WTC11 (cell line): ENCODE measurements at regions not wholly inside any gene's neighbourhood (a gene's known extent, or its start where the extent isn't known, plus 50 kb on each side); places are given as distances from the start of the nearest gene placed in this dataset.

Experiments
- ATAC-seq: fragments of 200-7000 bp; cut with Tn5 transposase; 2 replicates; pipeline ENCODE4 v1.10.0; 2021; ENCODE audit warnings: mild to moderate bottlenecking, moderate library complexity
- CTCF ChIA-PET: fragments of 300-600 bp; sonication (Branson Sonifier 250); formaldehyde crosslinking; loops from one replicate; lab custom pipeline; 2021; ENCODE audit warnings: antibody characterized with exemption; lab: Charles Lee
- POLR2A ChIA-PET: fragments of 350-600 bp; sonication (Branson Sonifier 250); formaldehyde crosslinking; loops from one replicate; lab custom pipeline; 2021; ENCODE audit warnings: antibody characterized with exemption; lab: Charles Lee
- DNase-seq: peaks from one replicate; pipeline ENCODE4 v3.0.0; 2021; ENCODE audit warnings: low spot score
- H3K27ac Mint-ChIP-seq: 2 replicates; pipeline ENCODE4 v1.8.0; 2021; ENCODE audit warnings: mixed read lengths
- H3K27me3 Mint-ChIP-seq: 2 replicates; pipeline ENCODE4 v1.8.0; 2021; ENCODE audit warnings: low read depth, mild to moderate bottlenecking, moderate library complexity, mixed read lengths
- H3K36me3 Mint-ChIP-seq: 2 replicates; pipeline ENCODE4 v1.8.0; 2021; ENCODE audit warnings: mixed read lengths
- H3K4me1 Mint-ChIP-seq: 2 replicates; pipeline ENCODE4 v1.8.0; 2022; ENCODE audit warnings: mixed read lengths
- H3K4me3 Mint-ChIP-seq: 2 replicates; pipeline ENCODE4 v1.8.0; 2021; ENCODE audit warnings: mild to moderate bottlenecking, moderate library complexity, mixed read lengths
- H3K9me3 Mint-ChIP-seq: 2 replicates; pipeline ENCODE4 v1.8.0; 2021; ENCODE audit warnings: mixed read lengths
- CBFB ChIP-seq: sonication (generic); formaldehyde crosslinking; IDR thresholded peaks from 2 replicates; pipeline ENCODE4 v1.8.1; 2022; ENCODE audit warnings: mild to moderate bottlenecking, low read depth, missing genetic modification reagents
- CDX4 ChIP-seq: fragments of 250-450 bp; sonication (Bioruptor Pico); IDR thresholded peaks from 2 replicates; pipeline ENCODE4 v1.9.0; 2021; ENCODE audit warnings: moderate library complexity, mild to moderate bottlenecking, inconsistent platforms, borderline replicate concordance
- E2F1 ChIP-seq: sonication (generic); formaldehyde crosslinking; IDR thresholded peaks from 2 replicates; pipeline ENCODE4 v1.8.0; 2022; ENCODE audit warnings: mild to moderate bottlenecking, missing genetic modification reagents
- ESRRA ChIP-seq: sonication (generic); formaldehyde crosslinking; IDR thresholded peaks from 2 replicates; pipeline ENCODE4 v1.8.1; 2022; ENCODE audit warnings: mild to moderate bottlenecking, missing genetic modification reagents, borderline replicate concordance
- GABPB1 ChIP-seq: sonication (generic); formaldehyde crosslinking; IDR thresholded peaks from 2 replicates; pipeline ENCODE4 v1.8.1; 2023; ENCODE audit warnings: mild to moderate bottlenecking, missing genetic modification reagents
- MXD4 ChIP-seq: fragments of 250-450 bp; sonication (Bioruptor Pico); IDR thresholded peaks from 2 replicates; pipeline ENCODE4 v1.8.0; 2021; ENCODE audit warnings: mild to moderate bottlenecking, moderate library complexity, borderline replicate concordance
- PREB ChIP-seq: sonication (generic); formaldehyde crosslinking; IDR thresholded peaks from 2 replicates; pipeline ENCODE4 v1.8.1; 2022; ENCODE audit warnings: mild to moderate bottlenecking, missing genetic modification reagents, moderate library complexity, borderline replicate concordance
- TP53 ChIP-seq: sonication (generic); formaldehyde crosslinking; IDR thresholded peaks from 2 replicates; pipeline ENCODE4 v1.8.1; 2023; ENCODE audit warnings: mild to moderate bottlenecking, missing genetic modification reagents
- USF2 ChIP-seq: sonication (generic); formaldehyde crosslinking; IDR thresholded peaks from 2 replicates; pipeline ENCODE4 v1.8.1; 2023; ENCODE audit warnings: mild to moderate bottlenecking, missing genetic modification reagents, moderate library complexity
- ZBTB21 ChIP-seq: sonication (generic); formaldehyde crosslinking; IDR thresholded peaks from 2 replicates; pipeline ENCODE4 v1.8.1; 2023; ENCODE audit warnings: mild to moderate bottlenecking, missing genetic modification reagents, borderline replicate concordance
- ZNF121 ChIP-seq: sonication (generic); formaldehyde crosslinking; IDR thresholded peaks from 2 replicates; pipeline ENCODE4 v1.8.0; 2023; ENCODE audit warnings: missing genetic modification reagents
- ZNF416 ChIP-seq: fragments of 250-450 bp; sonication (Bioruptor Pico); IDR thresholded peaks from 2 replicates; pipeline ENCODE4 v1.9.0; 2021; ENCODE audit warnings: mild to moderate bottlenecking, inconsistent platforms
- ZNF671 ChIP-seq: fragments of 250-450 bp; sonication (Bioruptor Pico); IDR thresholded peaks from 2 replicates; pipeline ENCODE4 v1.8.0; 2021; ENCODE audit warnings: mild to moderate bottlenecking
- TF ChIP-seq, protein P1 (sequence below): fragments of 250-450 bp; sonication (Bioruptor Pico); IDR thresholded peaks from 2 replicates; pipeline ENCODE4 v2.1.2; 2022; ENCODE audit warnings: mild to moderate bottlenecking, moderate library complexity
- TF ChIP-seq, protein P2 (sequence below): sonication (generic); formaldehyde crosslinking; IDR thresholded peaks from 2 replicates; pipeline ENCODE4 v1.8.1; 2023; ENCODE audit warnings: mild to moderate bottlenecking, missing genetic modification reagents
- TF ChIP-seq, protein P3 (sequence below): sonication (generic); formaldehyde crosslinking; IDR thresholded peaks from 2 replicates; pipeline ENCODE4 v1.8.0; 2023; ENCODE audit warnings: mild to moderate bottlenecking, missing genetic modification reagents
- TF ChIP-seq, protein P4 (sequence below): sonication (generic); formaldehyde crosslinking; IDR thresholded peaks from 2 replicates; pipeline ENCODE4 v1.8.0; 2022; ENCODE audit warnings: missing genetic modification reagents

GRCh38 chr5:124538931-124539330, 207.5 kb downstream of the ZNF608 start (continued):
- TF ChIP-seq USF2 (no peak), ZBTB21 (CRISPR knock-in tag) (no peak), E2F1 (CRISPR knock-in tag) (no peak), GABPB1 (CRISPR knock-in tag) (no peak), ESRRA (CRISPR knock-in tag) (no peak), CBFB (CRISPR knock-in tag) (no peak), PREB (no peak)
- TF ChIP-seq, protein P1, sequence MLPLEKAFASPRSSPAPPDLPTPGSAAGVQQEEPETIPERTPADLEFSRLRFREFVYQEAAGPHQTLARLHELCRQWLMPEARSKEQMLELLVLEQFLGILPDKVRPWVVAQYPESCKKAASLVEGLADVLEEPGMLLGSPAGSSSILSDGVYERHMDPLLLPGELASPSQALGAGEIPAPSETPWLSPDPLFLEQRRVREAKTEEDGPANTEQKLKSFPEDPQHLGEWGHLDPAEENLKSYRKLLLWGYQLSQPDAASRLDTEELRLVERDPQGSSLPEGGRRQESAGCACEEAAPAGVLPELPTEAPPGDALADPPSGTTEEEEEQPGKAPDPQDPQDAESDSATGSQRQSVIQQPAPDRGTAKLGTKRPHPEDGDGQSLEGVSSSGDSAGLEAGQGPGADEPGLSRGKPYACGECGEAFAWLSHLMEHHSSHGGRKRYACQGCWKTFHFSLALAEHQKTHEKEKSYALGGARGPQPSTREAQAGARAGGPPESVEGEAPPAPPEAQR (CRISPR knock-in tag): no peak

DNA sequence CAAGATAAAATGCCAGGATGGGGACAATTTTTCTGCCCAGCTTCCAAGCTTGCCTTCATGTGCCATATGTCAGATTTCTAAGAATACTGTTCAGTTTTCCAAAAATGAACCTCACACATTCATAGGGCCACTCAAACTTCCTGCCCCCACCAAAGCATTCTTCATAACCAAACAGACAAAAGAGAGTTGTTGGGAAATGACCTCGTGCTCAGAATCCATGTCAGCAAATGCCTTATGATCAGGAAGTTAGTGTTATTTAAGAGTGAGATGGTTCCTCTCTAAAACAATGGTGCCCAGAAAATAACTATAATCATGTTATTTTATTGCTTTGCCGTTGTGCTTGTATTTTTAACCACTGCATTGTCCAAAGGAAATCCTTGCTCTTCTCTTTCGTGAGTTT, 208.2 kb downstream of the ZNF608 start:
- H3K4me1 Mint-ChIP-seq: no peaks in the 10 kb centered on the region
- no peak for ATAC-seq
- CTCF ChIA-PET: no interaction called here
- POLR2A ChIA-PET: no interaction called here
- no peaks in the 10 kb centered on the region; the same call in none of the 2 replicates for H3K27me3 Mint-ChIP-seq
- DNase-seq: no peak
- H3K4me3 Mint-ChIP-seq: no peak overlapping the region
- no peak overlapping the region for H3K27ac Mint-ChIP-seq
- peaks cover 3% of the 10 kb centered on the region; the same call in 1 of the 2 replicates for H3K36me3 Mint-ChIP-seq
- H3K9me3 Mint-ChIP-seq: peaks cover 24% of the 10 kb centered on the region
- TF ChIP-seq E2F1 (CRISPR knock-in tag) (no peak), ZNF121 (CRISPR knock-in tag) (no peak), MXD4 (CRISPR knock-in tag) (no peak), ZNF416 (CRISPR knock-in tag) (no peak), ZNF671 (no peak), CDX4 (no peak), GABPB1 (CRISPR knock-in tag) (no peak), TP53 (CRISPR knock-in tag) (no peak)
- TF ChIP-seq, protein P2, sequence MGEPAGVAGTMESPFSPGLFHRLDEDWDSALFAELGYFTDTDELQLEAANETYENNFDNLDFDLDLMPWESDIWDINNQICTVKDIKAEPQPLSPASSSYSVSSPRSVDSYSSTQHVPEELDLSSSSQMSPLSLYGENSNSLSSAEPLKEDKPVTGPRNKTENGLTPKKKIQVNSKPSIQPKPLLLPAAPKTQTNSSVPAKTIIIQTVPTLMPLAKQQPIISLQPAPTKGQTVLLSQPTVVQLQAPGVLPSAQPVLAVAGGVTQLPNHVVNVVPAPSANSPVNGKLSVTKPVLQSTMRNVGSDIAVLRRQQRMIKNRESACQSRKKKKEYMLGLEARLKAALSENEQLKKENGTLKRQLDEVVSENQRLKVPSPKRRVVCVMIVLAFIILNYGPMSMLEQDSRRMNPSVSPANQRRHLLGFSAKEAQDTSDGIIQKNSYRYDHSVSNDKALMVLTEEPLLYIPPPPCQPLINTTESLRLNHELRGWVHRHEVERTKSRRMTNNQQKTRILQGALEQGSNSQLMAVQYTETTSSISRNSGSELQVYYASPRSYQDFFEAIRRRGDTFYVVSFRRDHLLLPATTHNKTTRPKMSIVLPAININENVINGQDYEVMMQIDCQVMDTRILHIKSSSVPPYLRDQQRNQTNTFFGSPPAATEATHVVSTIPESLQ (CRISPR knock-in tag): no peak
- TF ChIP-seq, protein P3, sequence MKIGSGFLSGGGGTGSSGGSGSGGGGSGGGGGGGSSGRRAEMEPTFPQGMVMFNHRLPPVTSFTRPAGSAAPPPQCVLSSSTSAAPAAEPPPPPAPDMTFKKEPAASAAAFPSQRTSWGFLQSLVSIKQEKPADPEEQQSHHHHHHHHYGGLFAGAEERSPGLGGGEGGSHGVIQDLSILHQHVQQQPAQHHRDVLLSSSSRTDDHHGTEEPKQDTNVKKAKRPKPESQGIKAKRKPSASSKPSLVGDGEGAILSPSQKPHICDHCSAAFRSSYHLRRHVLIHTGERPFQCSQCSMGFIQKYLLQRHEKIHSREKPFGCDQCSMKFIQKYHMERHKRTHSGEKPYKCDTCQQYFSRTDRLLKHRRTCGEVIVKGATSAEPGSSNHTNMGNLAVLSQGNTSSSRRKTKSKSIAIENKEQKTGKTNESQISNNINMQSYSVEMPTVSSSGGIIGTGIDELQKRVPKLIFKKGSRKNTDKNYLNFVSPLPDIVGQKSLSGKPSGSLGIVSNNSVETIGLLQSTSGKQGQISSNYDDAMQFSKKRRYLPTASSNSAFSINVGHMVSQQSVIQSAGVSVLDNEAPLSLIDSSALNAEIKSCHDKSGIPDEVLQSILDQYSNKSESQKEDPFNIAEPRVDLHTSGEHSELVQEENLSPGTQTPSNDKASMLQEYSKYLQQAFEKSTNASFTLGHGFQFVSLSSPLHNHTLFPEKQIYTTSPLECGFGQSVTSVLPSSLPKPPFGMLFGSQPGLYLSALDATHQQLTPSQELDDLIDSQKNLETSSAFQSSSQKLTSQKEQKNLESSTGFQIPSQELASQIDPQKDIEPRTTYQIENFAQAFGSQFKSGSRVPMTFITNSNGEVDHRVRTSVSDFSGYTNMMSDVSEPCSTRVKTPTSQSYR (CRISPR knock-in tag): no peak
- TF ChIP-seq, protein P4, sequence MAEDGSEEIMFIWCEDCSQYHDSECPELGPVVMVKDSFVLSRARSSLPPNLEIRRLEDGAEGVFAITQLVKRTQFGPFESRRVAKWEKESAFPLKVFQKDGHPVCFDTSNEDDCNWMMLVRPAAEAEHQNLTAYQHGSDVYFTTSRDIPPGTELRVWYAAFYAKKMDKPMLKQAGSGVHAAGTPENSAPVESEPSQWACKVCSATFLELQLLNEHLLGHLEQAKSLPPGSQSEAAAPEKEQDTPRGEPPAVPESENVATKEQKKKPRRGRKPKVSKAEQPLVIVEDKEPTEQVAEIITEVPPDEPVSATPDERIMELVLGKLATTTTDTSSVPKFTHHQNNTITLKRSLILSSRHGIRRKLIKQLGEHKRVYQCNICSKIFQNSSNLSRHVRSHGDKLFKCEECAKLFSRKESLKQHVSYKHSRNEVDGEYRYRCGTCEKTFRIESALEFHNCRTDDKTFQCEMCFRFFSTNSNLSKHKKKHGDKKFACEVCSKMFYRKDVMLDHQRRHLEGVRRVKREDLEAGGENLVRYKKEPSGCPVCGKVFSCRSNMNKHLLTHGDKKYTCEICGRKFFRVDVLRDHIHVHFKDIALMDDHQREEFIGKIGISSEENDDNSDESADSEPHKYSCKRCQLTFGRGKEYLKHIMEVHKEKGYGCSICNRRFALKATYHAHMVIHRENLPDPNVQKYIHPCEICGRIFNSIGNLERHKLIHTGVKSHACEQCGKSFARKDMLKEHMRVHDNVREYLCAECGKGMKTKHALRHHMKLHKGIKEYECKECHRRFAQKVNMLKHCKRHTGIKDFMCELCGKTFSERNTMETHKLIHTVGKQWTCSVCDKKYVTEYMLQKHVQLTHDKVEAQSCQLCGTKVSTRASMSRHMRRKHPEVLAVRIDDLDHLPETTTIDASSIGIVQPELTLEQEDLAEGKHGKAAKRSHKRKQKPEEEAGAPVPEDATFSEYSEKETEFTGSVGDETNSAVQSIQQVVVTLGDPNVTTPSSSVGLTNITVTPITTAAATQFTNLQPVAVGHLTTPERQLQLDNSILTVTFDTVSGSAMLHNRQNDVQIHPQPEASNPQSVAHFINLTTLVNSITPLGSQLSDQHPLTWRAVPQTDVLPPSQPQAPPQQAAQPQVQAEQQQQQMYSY (CRISPR knock-in tag): no peak
